Neutrophil (primary cell): ENCODE measurements at regions not wholly inside any gene's neighbourhood (a gene's known extent, or its start where the extent isn't known, plus 50 kb on each side); places are given as distances from the start of the nearest gene placed in this dataset.

ENCODE experiments used
- H3K27ac ChIP-seq: fragments of 200-600 bp; sonication (generic); 2 replicates; pipeline ENCODE4 v1.5.1; 2016; ENCODE audit warnings: mild to moderate bottlenecking, moderate library complexity
- H3K27me3 ChIP-seq: fragments of 200-600 bp; sonication (generic); 2 replicates; pipeline ENCODE4 v1.6.0; 2016; ENCODE audit warnings: mild to moderate bottlenecking
- H3K36me3 ChIP-seq: fragments of 200-600 bp; sonication (generic); 2 replicates; pipeline ENCODE4 v1.5.1; 2017
- H3K4me1 ChIP-seq, 2 experiments: fragments of 200-600 bp in 1 of 2; sonication (generic) in 1 of 2; 1 replicate in 1 of 2; 2 replicates in 1 of 2; pipeline versions ENCODE4 v1.5.1 to v1.6.1; 2013 to 2016; ENCODE audit warnings: low read depth in 1 of 2, low read length in 1 of 2, mild to moderate bottlenecking in 1 of 2, moderate library complexity in 1 of 2; ENCODE audit not compliant: control insufficient read depth in 1 of 2, insufficient read depth in 1 of 2
- H3K4me3 ChIP-seq, 2 experiments: fragments of 200-600 bp in 1 of 2; sonication (generic) in 1 of 2; 1 replicate in 1 of 2; 2 replicates in 1 of 2; pipeline ENCODE4 v1.5.1; 2013 to 2016; ENCODE audit warnings: low read depth in 1 of 2, low read length in 1 of 2, mild to moderate bottlenecking in 1 of 2, moderate library complexity in 1 of 2
- H3K9me3 ChIP-seq: fragments of 200-600 bp; sonication (generic); 2 replicates; pipeline ENCODE4 v1.5.1; 2016
- TF ChIP-seq, protein P1 (sequence below): fragments of 200-600 bp; sonication (generic); IDR thresholded peaks from 2 replicates; pipeline ENCODE4 v1.5.1; 2016; ENCODE audit warnings: antibody characterized with exemption

DNA sequence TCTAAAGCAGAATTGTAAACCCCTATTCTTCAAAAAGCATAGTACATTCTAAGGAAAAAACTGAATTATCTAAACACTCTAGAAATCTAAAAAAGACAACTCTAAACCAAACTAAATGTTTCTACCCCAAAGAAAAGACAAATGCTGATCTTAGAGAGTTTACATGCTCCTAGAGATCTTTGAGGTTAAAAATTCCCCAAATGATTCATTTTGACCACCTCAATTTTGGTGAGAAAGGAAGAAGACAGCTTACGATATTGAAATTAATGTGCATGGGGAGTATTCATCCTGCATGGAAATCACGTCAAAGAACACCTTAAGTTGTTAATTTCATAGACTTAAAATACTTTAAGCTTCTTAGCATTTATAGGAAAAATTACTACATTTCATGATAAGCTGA lies 377.8 kb upstream of the RUNX1 start:
- peaks cover 31 to 36% of the 10 kb centered on the region in 2 experiments for H3K4me1 ChIP-seq
- TF ChIP-seq, protein P1, sequence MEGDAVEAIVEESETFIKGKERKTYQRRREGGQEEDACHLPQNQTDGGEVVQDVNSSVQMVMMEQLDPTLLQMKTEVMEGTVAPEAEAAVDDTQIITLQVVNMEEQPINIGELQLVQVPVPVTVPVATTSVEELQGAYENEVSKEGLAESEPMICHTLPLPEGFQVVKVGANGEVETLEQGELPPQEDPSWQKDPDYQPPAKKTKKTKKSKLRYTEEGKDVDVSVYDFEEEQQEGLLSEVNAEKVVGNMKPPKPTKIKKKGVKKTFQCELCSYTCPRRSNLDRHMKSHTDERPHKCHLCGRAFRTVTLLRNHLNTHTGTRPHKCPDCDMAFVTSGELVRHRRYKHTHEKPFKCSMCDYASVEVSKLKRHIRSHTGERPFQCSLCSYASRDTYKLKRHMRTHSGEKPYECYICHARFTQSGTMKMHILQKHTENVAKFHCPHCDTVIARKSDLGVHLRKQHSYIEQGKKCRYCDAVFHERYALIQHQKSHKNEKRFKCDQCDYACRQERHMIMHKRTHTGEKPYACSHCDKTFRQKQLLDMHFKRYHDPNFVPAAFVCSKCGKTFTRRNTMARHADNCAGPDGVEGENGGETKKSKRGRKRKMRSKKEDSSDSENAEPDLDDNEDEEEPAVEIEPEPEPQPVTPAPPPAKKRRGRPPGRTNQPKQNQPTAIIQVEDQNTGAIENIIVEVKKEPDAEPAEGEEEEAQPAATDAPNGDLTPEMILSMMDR, result no peak

DNA sequence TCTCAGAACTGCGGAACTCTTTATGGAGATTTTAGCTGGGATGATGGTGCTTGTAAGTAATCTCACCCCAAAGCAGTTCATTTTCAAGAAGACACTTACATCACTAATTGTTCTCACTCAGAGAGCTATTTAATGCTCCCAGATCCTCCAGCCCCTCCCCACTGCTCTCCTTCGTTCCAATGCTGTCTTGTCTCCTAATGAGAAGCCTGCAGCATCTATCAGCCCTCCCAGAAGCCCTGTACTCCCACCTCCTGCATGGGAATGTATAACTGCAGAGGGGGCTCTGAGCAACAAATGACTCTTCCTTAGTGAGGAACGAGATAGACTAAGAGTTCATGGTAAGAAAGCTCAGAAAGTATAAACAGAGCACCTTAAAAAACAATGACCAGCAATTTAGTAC lies 377.4 kb upstream of the RUNX1 start:
- Histone ChIP-seq H3K9me3 (no peaks in the 10 kb centered on the region), H3K27ac (no peak overlapping the region)
- TF ChIP-seq, protein P1, result no peak

More for the DNA sequence above, 377.8 kb upstream of the RUNX1 start:
- H3K4me3 ChIP-seq, result no peak overlapping the region
- no peak overlapping the region for H3K27ac ChIP-seq
- no peaks in the 10 kb centered on the region for H3K27me3 ChIP-seq
- H3K9me3 ChIP-seq, result no peaks in the 10 kb centered on the region
- H3K36me3 ChIP-seq, result no peaks in the 10 kb centered on the region

DNA sequence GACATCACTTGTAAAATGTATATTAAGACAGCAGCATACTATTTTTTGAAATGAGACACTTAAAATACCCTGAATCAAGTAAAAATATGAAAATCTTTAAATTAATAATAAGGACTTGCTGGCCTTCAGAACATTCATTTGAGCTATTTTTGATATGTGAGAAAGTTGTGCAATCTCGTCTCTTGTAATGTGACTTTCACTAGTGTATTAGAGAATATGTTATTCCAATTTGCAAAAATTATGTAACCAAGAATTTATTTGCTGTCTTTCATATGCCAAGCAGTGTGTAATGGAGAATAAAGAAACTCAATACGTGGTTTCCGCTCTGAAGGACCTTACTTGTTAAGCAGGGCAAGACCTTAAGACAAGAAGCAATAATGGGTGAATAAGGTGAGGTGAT lies 375.0 kb upstream of the RUNX1 start:
- TF ChIP-seq, protein P1, result no peak
- Histone ChIP-seq H3K27ac (no peak overlapping the region), H3K4me3 (no peak overlapping the region), H3K27me3 (no peaks in the 10 kb centered on the region), H3K9me3 (no peaks in the 10 kb centered on the region), H3K36me3 (no peaks in the 10 kb centered on the region), H3K4me1 (peaks cover 19 to 22% of the 10 kb centered on the region in 2 experiments)

More for the DNA sequence above, 377.4 kb upstream of the RUNX1 start:
- no peaks in the 10 kb centered on the region for H3K36me3 ChIP-seq
- no peak overlapping the region for H3K4me3 ChIP-seq
- H3K4me1 ChIP-seq, result peaks cover 31 to 36% of the 10 kb centered on the region in 2 experiments
- no peaks in the 10 kb centered on the region for H3K27me3 ChIP-seq

DNA sequence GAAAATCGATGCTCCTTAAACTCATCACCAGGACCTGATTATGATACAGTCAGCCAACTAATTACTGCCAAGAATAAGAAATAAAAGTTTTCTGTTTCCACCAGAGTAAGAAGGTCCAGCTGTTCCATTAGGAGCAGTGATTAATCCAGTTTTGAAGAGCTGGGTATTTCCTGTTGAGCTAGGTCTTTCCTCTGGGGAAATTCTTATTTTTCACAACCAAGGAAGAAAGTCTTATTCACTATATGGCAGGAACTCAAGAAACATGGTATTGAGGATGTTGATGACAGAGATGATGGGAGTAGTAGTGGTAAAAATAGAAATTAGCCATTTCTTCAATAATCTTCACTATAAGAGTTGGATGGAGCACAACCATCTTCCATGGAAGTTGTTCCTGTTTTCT lies 374.6 kb upstream of the RUNX1 start:
- peaks cover 15 to 18% of the 10 kb centered on the region in 2 experiments for H3K4me1 ChIP-seq
- H3K27ac ChIP-seq, result no peak overlapping the region
- H3K4me3 ChIP-seq, result no peak overlapping the region
- no peaks in the 10 kb centered on the region for H3K36me3 ChIP-seq
- no peaks in the 10 kb centered on the region for H3K9me3 ChIP-seq
- no peaks in the 10 kb centered on the region for H3K27me3 ChIP-seq
- TF ChIP-seq, protein P1, result no peak

DNA sequence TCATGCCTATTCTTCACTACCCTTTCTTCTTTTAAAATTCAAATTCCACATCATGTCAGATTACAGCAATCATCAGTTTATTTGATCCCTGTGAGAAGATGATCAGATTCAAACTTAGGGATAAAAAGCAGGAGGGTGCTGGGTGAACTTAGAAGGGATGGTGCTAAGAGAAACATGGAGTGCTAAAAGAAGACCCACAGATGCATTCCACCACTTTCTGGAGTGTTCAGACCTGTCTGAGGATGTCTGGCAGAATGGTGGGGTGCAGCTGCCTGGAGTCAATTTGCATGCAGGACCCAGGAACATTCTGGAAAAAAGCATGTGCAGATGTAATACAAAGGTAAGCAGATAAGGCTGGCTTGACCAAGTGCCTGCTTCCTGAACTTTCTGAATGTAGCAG lies 372.9 kb upstream of the RUNX1 start:
- TF ChIP-seq, protein P1, result no peak
- no peaks in the 10 kb centered on the region for H3K36me3 ChIP-seq
- no peaks in the 10 kb centered on the region for H3K27me3 ChIP-seq
- no peaks in the 10 kb centered on the region for H3K9me3 ChIP-seq
- peaks cover 0 to under 1% of the 10 kb centered on the region in 2 experiments for H3K4me1 ChIP-seq
- no peak overlapping the region for H3K4me3 ChIP-seq
- H3K27ac ChIP-seq, result no peak overlapping the region

DNA sequence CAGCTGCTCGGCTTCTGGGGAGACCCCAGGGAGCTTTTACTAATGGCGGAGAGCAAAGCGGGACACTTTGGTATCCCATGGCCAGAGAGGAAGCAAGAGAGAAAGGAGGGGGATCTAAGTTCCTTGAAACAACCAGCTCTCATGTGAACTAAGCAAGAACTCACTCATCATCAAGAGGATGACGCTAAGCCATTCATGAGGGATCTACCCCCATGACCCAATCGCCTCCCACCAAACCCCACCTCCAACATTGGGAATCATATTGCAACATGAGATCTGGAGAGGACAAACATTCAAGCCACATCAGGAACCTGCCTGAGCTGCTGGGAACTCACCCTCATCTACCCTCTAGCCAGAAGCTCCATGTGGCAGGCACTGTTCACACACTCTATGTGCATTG lies 372.1 kb upstream of the RUNX1 start:
- no peaks in the 10 kb centered on the region for H3K9me3 ChIP-seq
- H3K27ac ChIP-seq, result no peak overlapping the region
- no peak overlapping the region for H3K4me3 ChIP-seq
- no peaks in the 10 kb centered on the region for H3K4me1 ChIP-seq
- H3K27me3 ChIP-seq, result no peaks in the 10 kb centered on the region
- H3K36me3 ChIP-seq, result no peaks in the 10 kb centered on the region
- TF ChIP-seq, protein P1, result no peak
